Activated T-helper 2 cell treated with anti-CD3 and anti-CD28 coated beads, Interferon-gamma antibody, Interleukin-2, Interleukin-4, amounts not matched to agents 10 μg/mL and 5 μg/mL and 100 μg/mL, durations not matched to agents 14 hours and 24 hours and 36 hours (primary cell): ENCODE measurements at regions not wholly inside any gene's neighbourhood (a gene's known extent, or its start where the extent isn't known, plus 50 kb on each side); places are given as distances from the start of the nearest gene placed in this dataset.

Source experiments
- DNase-seq: peaks from one replicate; pipeline ENCODE4 v3.0.0; 2021; ENCODE audit warnings: low spot score
- H3K27ac Mint-ChIP-seq: one replicate; pipeline ENCODE4 v1.8.0; 2021; ENCODE audit warnings: mixed read lengths
- H3K27me3 Mint-ChIP-seq: one replicate; pipeline ENCODE4 v1.8.0; 2021; ENCODE audit warnings: low read depth, mixed read lengths
- H3K36me3 Mint-ChIP-seq: one replicate; pipeline ENCODE4 v1.8.0; 2021; ENCODE audit warnings: low read depth, mixed read lengths
- H3K4me1 Mint-ChIP-seq: one replicate; pipeline ENCODE4 v1.8.0; 2021; ENCODE audit warnings: low read depth, mixed read lengths
- H3K4me3 Mint-ChIP-seq: one replicate; pipeline ENCODE4 v1.8.0; 2021; ENCODE audit warnings: low read depth, mild to moderate bottlenecking, moderate library complexity, mixed read lengths
- H3K9me3 Mint-ChIP-seq: one replicate; pipeline ENCODE4 v1.8.0; 2021; ENCODE audit warnings: mixed read lengths
- intact Hi-C: fragments of 100-400 bp; cut with micrococcal nuclease; formaldehyde crosslinking; loops from one replicate; pipeline ENCODE4 v1.15.1; 2023

GRCh38 chr13:47159853-47160550 lies 263.1 kb upstream of the HTR2A start:
- no peak overlapping the region for H3K27ac Mint-ChIP-seq
- H3K4me3 Mint-ChIP-seq, result no peak overlapping the region
- intact Hi-C loops, result no loop called here
- no peaks in the 10 kb centered on the region for H3K9me3 Mint-ChIP-seq
- H3K4me1 Mint-ChIP-seq, result no peaks in the 10 kb centered on the region
- H3K27me3 Mint-ChIP-seq, result no peaks in the 10 kb centered on the region
- DNase-seq, result no peak
- H3K36me3 Mint-ChIP-seq, result no peaks in the 10 kb centered on the region

- DNase-seq, result no peak
- H3K4me1 Mint-ChIP-seq, result no peaks in the 10 kb centered on the region
- intact Hi-C loops, result no loop called here
- no peak overlapping the region for H3K4me3 Mint-ChIP-seq
- no peaks in the 10 kb centered on the region for H3K27me3 Mint-ChIP-seq
- no peaks in the 10 kb centered on the region for H3K9me3 Mint-ChIP-seq
- no peaks in the 10 kb centered on the region for H3K36me3 Mint-ChIP-seq
- no peak overlapping the region for H3K27ac Mint-ChIP-seq
These were observed 261.7 kb upstream of the HTR2A start for GRCh38 chr13:47158593-47158992.

GRCh38 chr13:47148543-47148942 lies 251.7 kb upstream of the HTR2A start:
- no peak for DNase-seq
- H3K36me3 Mint-ChIP-seq, result no peaks in the 10 kb centered on the region
- H3K27ac Mint-ChIP-seq, result no peak overlapping the region
- no peaks in the 10 kb centered on the region for H3K9me3 Mint-ChIP-seq
- intact Hi-C loops, result no loop called here
- no peaks in the 10 kb centered on the region for H3K27me3 Mint-ChIP-seq
- H3K4me1 Mint-ChIP-seq, result no peaks in the 10 kb centered on the region
- H3K4me3 Mint-ChIP-seq, result no peak overlapping the region

- intact Hi-C loops, result no loop called here
- DNase-seq, result no peak
- no peak overlapping the region for H3K4me3 Mint-ChIP-seq
- no peaks in the 10 kb centered on the region for H3K9me3 Mint-ChIP-seq
- no peaks in the 10 kb centered on the region for H3K36me3 Mint-ChIP-seq
- no peaks in the 10 kb centered on the region for H3K27me3 Mint-ChIP-seq
- H3K27ac Mint-ChIP-seq, result no peak overlapping the region
- no peaks in the 10 kb centered on the region for H3K4me1 Mint-ChIP-seq
These were observed 250.9 kb upstream of the HTR2A start for GRCh38 chr13:47147812-47148119.

DNA sequence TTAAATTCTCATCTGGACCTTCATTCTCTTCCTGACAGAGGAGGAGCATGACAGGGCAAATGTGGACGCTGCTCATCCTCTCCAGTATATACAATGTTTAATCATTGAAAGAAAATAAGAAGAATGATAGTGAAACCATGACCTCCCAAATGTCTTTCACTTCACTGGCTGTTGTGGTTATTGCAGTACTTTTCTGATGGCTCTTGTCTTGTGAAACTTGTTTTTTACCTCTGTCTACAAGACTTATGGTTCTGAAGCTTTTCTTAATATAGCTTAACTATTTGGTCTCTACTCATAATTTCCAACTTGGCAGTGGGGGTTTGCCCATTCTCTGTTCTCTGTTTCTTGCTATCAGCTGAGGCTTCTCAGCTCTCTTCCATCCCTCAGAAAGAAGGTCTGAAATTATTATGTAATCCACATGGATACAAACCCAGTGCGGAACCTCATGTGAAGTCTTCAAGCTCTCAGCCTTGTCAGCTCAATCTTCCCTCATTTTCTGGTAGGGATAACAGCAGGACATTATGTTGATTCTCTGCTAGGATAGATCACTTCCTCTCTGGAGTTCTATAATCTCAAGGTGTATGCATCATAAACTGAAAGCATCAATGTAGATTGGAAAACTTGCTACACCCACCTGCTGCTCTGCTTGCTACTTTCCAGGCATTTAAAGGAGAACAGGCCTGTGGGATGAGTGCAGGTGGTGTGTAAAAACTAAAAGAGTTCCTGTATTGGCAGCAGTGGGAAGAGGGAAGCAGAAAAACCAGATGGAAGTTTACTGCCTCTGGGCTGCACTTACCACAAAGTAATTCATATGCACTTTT lies 250.3 kb upstream of the HTR2A start:
- no peaks in the 10 kb centered on the region for H3K9me3 Mint-ChIP-seq
- no peak overlapping the region for H3K27ac Mint-ChIP-seq
- H3K27me3 Mint-ChIP-seq, result no peaks in the 10 kb centered on the region
- no peaks in the 10 kb centered on the region for H3K36me3 Mint-ChIP-seq
- no peak overlapping the region for H3K4me3 Mint-ChIP-seq
- DNase-seq, result no peak
- H3K4me1 Mint-ChIP-seq, result no peaks in the 10 kb centered on the region
- intact Hi-C loops, result no loop called here

- Mint-ChIP-seq H3K9me3 (no peaks in the 10 kb centered on the region), H3K27me3 (no peaks in the 10 kb centered on the region), H3K4me1 (no peaks in the 10 kb centered on the region), H3K4me3 (no peak overlapping the region), H3K36me3 (no peaks in the 10 kb centered on the region), H3K27ac (no peak overlapping the region)
- intact Hi-C loops, result no loop called here
- DNase-seq, result no peak
These were observed 249.3 kb upstream of the HTR2A start for GRCh38 chr13:47146136-47146535.

DNA sequence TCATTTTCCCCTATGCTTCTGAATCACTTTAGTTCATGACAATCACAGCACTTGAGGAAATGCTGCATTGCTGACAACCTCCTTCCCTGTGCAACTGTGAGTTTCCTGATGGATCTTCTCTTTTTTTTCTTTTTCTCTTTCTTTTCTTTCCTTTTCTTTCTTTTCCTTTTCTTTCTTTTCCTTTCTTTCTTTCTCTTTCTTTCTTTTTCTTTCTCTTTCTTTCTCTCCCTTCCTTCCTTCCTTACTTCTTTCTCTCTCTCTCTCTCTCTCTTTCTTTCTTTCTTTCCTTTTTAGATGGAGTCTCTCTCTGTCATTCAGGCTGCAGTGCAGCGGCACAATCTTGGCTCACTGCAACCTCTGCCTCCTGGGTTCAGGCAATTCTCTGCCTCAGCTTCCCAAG lies 247.9 kb upstream of the HTR2A start:
- Mint-ChIP-seq H3K4me1 (no peaks in the 10 kb centered on the region), H3K36me3 (no peaks in the 10 kb centered on the region), H3K9me3 (no peaks in the 10 kb centered on the region), H3K4me3 (no peak overlapping the region), H3K27ac (no peak overlapping the region), H3K27me3 (no peaks in the 10 kb centered on the region)
- DNase-seq, result no peak
- intact Hi-C loops, result no loop called here

GRCh38 chr13:47142105-47142504 lies 245.3 kb upstream of the HTR2A start:
- H3K4me1 Mint-ChIP-seq, result no peaks in the 10 kb centered on the region
- no peaks in the 10 kb centered on the region for H3K36me3 Mint-ChIP-seq
- intact Hi-C loops, result no loop called here
- no peak overlapping the region for H3K4me3 Mint-ChIP-seq
- H3K27me3 Mint-ChIP-seq, result no peaks in the 10 kb centered on the region
- DNase-seq, result no peak
- H3K27ac Mint-ChIP-seq, result no peak overlapping the region
- H3K9me3 Mint-ChIP-seq, result no peaks in the 10 kb centered on the region

DNA sequence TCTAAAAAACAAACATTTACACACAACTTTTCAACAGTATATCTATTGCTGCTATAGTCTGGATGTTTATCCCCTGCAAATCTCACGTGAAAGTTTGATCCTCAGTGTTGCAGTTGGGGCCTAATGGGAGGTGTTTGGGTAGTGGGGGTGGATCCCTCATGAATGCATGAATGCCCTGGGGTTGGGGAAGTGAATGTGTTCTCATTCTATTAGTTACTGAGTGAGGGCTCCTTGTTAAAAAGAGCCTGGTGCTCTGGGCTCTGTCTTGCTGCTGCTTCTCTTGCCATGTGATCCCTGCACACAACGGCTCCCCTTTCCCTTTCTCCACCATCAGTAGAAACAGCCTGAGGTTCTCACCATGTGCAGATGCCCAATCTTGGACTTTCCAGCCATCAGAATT lies 242.7 kb upstream of the HTR2A start:
- intact Hi-C loops, result no loop called here
- H3K4me3 Mint-ChIP-seq, result no peak overlapping the region

GRCh38 chr13:47136504-47136941 lies 239.7 kb upstream of the HTR2A start:
- no peaks in the 10 kb centered on the region for H3K27me3 Mint-ChIP-seq
- intact Hi-C loops, result no loop called here
- no peak for DNase-seq
- no peaks in the 10 kb centered on the region for H3K9me3 Mint-ChIP-seq
- H3K36me3 Mint-ChIP-seq, result no peaks in the 10 kb centered on the region
- no peak overlapping the region for H3K4me3 Mint-ChIP-seq
- no peak overlapping the region for H3K27ac Mint-ChIP-seq
- no peaks in the 10 kb centered on the region for H3K4me1 Mint-ChIP-seq

More for the DNA sequence above, 242.7 kb upstream of the HTR2A start:
- Mint-ChIP-seq H3K36me3 (no peaks in the 10 kb centered on the region), H3K27ac (no peak overlapping the region), H3K9me3 (no peaks in the 10 kb centered on the region), H3K27me3 (no peaks in the 10 kb centered on the region), H3K4me1 (no peaks in the 10 kb centered on the region)
- DNase-seq, result no peak

DNA sequence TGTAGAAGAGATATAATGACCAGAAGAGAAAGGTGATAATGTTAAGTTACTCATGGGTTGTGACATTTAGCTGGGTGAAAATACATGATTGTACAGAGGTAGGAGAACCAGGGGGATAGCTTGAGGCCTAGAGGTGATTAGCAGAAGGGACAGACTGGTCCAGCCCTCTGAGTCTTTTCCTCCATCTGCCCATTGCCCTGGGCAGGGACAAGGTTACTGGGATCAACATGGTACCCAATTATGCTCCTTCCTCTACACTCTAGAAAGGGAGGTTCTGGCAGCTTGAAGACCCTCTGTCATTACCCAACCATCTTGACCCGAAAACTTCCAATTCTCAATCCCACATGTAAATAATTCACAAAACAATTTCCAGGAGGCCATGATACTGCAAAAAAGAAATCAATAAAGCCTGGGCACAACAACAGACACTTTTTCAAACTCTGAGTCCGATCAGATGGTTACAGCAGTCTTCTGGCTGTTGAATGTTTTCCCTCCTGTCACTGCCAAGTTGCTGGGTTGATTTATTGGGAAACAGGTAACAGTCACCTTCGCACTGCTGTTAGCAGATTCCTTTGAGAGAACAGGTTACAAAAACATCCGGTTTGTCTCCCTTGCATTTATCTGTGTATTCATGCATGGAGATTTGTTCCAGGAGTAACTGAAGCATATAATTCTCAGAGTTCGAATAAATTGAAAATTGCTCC lies 239.1 kb upstream of the HTR2A start:
- Mint-ChIP-seq H3K4me1 (no peaks in the 10 kb centered on the region), H3K27me3 (no peaks in the 10 kb centered on the region)

GRCh38 chr13:47134939-47135489 lies 238.2 kb upstream of the HTR2A start:
- Mint-ChIP-seq H3K36me3 (no peaks in the 10 kb centered on the region), H3K27me3 (no peaks in the 10 kb centered on the region), H3K9me3 (no peaks in the 10 kb centered on the region), H3K4me1 (no peaks in the 10 kb centered on the region), H3K27ac (no peak overlapping the region), H3K4me3 (no peak overlapping the region)
- DNase-seq, result no peak
- intact Hi-C loops, result no loop called here

More for the DNA sequence above, 239.1 kb upstream of the HTR2A start:
- Mint-ChIP-seq H3K9me3 (no peaks in the 10 kb centered on the region), H3K36me3 (no peaks in the 10 kb centered on the region), H3K4me3 (no peak overlapping the region), H3K27ac (no peak overlapping the region)
- intact Hi-C loops, result no loop called here
- no peak for DNase-seq

GRCh38 chr13:47133011-47133445 lies 236.2 kb upstream of the HTR2A start:
- Mint-ChIP-seq H3K27ac (no peak overlapping the region), H3K36me3 (no peaks in the 10 kb centered on the region), H3K4me1 (no peaks in the 10 kb centered on the region), H3K4me3 (no peak overlapping the region), H3K9me3 (no peaks in the 10 kb centered on the region), H3K27me3 (peaks cover 4% of the 10 kb centered on the region)
- intact Hi-C loops, result no loop called here
- no peak for DNase-seq
